A549 (cell line): ENCODE measurements at regions not wholly inside any gene's neighbourhood (a gene's known extent, or its start where the extent isn't known, plus 50 kb on each side); places are given as distances from the start of the nearest gene placed in this dataset.

Experiments
- CTCF ChIP-seq: fragments of >200 bp; sonication (Bioruptor Twin); formaldehyde crosslinking; IDR thresholded peaks from 3 replicates; pipeline ENCODE4 v1.5.1; 2016
- JUN ChIP-seq, 2 experiments: fragments of >200 bp; sonication (Bioruptor Twin); formaldehyde crosslinking; IDR thresholded peaks; 2 replicates in 1 of 2; 3 replicates in 1 of 2; pipeline ENCODE4 v1.6.1; 2016 to 2017
- POLR2A ChIP-seq: IDR thresholded peaks from 2 replicates; pipeline ENCODE4 v1.6.1; 2012; ENCODE audit warnings: mild to moderate bottlenecking, low read length
- RNF2 ChIP-seq: fragments of 200-600 bp; sonication (generic); IDR thresholded peaks from 2 replicates; pipeline ENCODE4 v1.6.1; 2016; ENCODE audit warnings: low read depth, mild to moderate bottlenecking, antibody characterized with exemption, moderate library complexity, borderline replicate concordance

- TF ChIP-seq CTCF (no peak), RNF2 (no peak), POLR2A (no peak), JUN (IDR thresholded peaks at IDR 0.05) (no peak)
Measured at GRCh38 chr3:117380631-117381030, 671.1 kb downstream of the TUSC7 start.
